ENCODE measurements at regions not wholly inside any gene's neighbourhood (a gene's known extent, or its start where the extent isn't known, plus 50 kb on each side); places are given as distances from the start of the nearest gene placed in this dataset.
"Not testable (repeated sequence)": the region's sequence is repeated elsewhere in the genome, so short reads cannot be mapped to it uniquely, and the experiment has no call there.

DNA sequence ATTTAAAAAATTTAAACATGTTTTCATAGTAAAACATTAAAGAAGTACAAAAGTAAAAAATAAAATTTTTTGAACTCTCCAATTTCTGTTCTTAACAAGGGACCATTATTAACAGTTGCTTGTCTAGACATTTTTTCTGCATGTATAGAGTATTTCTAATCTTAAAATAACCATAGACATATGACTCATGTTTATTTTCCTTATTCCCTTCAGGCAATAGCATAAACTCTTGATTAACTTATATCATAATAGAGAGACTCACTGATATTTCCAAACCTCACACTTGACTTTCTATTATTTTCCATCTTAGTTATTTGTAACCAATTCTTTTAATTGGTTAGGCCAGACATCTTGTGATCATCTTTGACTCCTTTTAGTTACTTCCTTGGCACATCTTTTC, 325.6 kb upstream of the SOX14 start:
- DNase-seq (ENCODE audit: low spot score): no peak

DNA sequence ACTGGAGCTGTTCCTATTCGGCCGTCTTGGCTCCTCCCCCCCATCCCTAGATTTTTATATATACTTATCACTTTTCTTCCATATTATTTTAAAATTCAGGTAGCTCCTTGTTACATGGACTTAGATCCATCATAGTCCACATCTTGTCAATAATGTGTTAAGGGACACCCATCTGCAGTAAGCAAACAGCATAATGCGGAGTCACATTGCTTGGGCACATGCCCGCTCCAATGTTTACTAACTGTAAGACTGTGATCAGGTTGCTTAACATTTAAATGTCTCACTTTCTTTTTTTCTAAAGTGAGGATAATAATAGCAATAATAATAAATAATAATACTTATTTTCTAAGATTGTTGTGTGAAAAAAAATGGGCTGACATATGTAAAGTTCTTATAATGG, 303.2 kb upstream of the SOX14 start:
- DNase-seq (ENCODE audit: low spot score): no peak

DNA sequence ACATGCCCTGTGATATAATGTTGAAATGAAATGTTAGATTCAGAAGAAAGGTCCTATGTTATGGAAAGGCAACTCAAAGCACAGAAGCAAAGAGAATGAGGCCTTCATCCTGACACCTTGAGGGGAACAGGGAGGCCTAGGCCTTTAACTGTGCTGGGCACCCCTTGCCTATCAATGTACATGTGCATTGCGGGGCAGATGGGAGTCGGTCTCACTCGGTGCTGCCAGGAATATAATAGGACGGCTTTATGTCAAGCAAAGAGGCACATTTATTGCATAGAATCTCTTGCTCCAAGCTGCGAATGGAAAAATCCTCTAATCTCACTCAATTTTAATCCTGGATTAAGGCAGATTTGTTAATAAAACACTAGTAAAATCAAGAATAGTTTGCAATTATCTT, 301.0 kb upstream of the SOX14 start:
- no peak for DNase-seq (ENCODE audit: low spot score)

DNA sequence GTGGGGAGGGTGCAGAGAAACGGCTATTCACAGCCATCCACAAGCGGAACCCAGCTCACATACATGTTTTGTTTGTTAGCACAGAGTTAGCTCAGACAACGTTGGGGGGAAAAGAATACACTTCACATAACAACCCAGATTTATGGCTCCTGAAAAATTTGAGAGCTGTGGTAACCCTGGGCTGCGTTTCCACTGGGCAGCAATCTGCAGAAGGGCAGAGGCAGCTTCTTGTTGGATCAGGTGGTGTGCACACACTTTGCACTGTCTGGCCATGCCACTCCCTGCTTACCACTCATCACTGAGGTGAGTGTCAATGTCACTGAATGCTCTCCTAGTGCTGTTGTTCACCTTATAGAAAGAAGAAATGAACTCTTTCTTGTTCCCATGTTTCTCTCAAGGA, 299.8 kb upstream of the SOX14 start:
- DNase-seq (ENCODE audit: low spot score): no peak

DNA sequence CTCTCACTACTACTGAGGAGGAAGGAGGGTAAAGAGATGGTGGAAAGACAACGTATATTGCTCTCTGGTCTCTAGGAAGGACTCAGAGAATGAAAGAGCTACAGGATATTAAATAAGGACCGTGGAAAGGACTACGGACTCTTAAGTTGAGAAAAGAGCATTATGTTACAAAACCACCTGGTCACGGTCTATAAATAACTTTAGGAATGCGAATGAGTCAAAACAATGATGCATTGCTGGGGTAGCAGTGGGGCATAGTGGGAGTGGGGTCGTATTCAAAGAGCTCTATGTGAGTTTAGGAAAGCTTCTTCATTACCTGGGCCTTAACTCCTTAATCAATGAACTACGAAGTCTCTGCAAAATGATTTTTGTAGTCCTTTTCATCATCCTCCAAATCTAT, 295.7 kb upstream of the SOX14 start:
- DNase-seq (ENCODE audit: low spot score): no peak

DNA sequence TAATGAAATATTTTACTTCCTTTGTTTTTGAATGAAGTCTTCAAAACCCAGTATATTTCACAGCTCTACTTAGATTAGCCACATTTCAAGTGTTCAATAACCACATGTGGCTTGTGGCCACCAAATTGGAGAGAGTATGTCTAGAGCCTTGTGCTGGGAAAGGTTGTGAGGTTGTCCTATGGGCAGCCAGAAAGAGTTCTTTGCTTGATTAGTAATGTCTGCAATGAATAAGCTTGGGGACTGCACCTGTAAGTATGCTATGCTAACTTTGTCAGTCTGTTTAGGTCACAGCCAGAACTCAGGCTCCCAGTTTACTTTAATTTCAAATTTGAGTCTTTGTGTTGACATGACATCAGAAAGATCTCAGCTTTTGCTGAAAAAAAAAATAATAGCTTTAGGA, 294.9 kb upstream of the SOX14 start:
- DNase-seq (ENCODE audit: low spot score): no peak

DNA sequence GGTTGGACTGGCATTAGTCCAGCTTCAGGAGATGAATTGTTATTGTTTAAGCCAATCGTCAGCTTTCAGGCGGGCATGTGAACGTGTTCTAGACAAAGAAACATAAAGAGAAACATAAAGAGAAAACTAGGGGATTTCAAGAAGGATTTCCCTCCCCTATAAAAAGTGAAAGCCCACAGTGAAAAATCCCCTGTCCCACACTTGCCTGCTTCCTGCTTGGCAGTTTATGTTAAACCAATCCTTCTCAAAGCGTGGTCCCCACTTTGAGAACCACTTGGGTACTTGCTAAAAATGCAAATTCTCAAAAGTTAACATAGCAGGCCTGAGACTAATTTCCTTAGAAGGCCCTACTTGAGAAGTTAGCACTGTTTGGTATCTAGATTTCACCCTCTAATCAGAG, 293.0 kb upstream of the SOX14 start:
- DNase-seq (ENCODE audit: low spot score): no peak

DNA sequence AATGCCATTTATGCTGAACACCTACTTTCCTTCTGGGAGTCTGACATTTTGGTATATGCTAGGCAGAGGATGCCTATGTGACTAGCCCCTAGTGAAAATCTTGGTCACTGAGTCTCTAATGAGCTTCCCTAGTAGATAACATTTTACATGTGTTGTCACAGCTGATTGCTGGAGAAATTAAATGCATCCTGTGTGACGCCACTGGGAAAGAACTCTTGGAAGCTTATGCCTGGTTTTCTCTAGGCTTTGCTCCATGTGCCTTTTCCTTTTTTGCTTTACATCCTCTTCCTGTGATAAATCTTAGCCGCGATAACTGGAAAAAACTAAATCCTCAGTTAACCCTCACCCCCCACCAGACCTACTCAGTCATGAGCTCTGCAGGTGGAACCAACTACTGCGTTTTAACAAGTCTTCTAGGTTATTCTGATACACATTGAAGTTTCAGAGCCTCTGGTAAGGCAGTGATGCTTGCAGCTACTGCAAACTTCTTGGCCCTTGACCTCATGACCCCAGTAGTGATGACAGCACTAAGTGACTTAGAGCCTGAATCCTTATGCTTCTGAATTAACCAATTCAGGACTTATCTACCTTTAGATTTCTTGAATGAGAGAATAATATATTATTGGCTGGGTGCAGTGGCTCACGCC, 292.4 kb upstream of the SOX14 start:
- no peak for DNase-seq (ENCODE audit: low spot score)

DNA sequence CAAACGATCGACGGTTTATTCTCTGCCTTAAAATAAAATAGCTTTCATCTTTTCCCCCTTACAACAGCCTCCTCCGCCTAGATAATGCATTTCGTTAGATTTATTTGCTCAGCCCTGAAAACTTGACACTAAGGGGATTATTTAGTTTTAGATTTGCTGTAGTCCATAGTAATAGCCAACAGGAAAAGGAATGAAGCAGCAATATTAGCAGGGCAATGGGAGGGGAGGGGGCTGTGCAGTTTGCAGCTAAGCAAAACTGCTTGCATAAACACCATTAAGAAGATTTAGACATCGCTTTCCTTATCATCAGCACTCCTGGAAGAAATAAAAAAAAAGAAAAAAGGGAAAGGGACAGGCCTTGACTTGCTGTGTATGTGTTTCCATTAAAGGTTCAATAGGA, 286.5 kb upstream of the SOX14 start:
- no peak for DNase-seq (ENCODE audit: low spot score)

DNA sequence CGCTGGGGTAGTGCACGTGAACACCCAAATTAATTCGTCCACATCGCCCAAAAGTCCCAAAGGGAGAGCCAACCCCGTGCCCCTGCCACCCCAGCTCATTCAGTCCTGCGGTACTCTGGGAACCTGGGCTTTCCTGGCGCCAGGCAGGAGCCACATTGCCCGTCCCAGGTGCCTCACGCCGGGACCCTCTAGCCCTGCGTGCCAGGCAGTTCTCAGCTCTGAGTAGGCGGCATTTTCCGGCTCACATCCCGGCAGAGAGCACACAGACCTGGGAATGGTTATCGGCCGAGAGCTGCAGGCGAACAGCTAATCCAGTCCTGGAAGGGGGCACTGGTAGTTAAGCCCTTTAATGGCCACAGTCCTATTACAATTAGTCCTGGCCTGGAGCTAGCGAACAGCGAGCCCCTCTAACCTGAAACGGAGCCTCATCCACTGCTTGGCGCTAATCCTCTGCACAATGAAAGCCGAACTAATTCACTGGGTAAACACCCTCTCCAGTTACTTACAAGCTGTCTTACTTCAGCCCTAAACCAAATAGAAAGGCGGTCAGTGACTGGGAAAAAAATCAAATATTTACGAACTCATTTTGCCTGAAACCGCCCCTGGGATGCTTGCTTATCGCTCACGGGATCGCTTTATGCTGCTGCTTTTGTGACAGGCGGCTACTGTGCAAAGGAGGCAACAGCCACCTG, 254.6 kb upstream of the SOX14 start:
- no peak for DNase-seq (ENCODE audit: low spot score)

DNA sequence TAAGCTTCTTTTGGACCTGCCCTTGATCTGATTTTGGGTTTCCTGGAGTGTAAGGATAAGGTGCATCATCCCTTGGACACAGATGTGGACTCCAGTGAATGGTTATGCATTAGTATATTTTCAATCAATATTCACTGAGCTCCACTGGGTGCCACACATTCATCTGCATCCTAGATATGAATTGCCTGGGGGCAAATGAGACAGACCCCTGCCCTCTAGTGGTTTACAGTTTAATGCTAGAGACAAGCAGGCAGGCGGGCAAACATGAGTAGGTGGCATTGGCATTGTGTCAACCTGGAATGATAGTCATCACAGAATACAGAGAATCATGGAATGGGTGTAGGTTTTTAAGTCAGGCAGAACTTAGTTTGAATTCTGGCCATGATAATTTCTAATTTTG, 252.5 kb upstream of the SOX14 start:
- peak; percentile 29 for DNase-seq (ENCODE audit: low spot score)

DNA sequence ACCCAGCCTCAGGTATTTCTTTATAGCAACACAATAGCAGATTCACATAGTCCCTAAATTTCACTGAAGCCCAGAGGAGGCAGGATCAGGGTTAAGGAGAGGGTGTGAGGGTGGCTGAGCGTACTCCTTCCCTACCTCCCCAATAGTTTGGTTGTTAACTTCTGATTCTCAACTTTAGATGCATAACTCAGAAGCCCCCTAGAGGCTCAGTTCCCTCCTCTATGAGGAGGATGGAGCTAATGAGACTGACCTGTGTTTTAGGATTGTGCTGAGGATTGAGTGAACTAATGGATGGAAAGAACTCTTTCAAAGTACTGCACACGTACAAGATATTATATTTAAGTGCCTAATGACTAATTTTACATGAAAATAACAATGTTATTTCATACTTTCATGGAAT, 249.3 kb upstream of the SOX14 start:
- DNase-seq (ENCODE audit: low spot score): no peak

DNA sequence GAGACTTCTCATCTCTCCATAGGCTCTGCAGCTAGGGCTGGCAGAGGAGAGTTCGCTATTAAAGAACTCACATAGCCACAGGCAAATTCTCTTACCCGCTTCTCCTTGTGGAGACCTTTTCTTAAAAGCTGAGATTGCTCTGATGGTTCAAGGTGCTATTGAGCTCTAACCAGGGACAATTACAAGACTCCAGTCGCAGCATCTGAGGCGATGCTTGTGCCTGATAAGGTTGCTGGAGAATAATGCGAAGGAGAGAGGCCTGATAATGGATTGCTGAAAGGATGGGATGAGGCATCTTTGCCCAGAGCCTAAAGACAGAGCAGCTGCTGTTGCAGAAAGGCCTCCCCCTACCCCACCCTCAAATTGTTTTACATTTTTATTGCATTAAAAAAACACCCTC, 244.5 kb upstream of the SOX14 start:
- DNase-seq (ENCODE audit: low spot score): no peak

DNA sequence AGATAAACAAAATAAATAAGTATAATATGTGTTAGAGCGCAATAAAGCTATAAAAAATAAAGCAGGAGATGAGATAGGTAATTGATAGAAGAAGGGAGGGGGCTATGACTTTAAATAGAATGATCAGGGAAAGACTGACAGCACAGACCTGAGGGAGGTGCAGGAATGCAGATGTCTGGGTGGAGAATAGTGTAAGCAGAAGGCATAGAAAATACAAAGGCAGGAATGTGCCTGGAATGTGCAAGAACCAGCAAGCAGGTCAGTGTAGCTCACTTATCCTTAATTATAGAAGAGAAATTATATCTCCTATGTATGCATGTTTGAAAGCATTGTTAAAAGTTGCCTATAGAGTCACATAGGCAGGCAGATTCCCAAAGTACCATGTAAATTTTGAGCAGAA, 239.4 kb upstream of the SOX14 start:
- DNase-seq (ENCODE audit: low spot score): no peak

DNA sequence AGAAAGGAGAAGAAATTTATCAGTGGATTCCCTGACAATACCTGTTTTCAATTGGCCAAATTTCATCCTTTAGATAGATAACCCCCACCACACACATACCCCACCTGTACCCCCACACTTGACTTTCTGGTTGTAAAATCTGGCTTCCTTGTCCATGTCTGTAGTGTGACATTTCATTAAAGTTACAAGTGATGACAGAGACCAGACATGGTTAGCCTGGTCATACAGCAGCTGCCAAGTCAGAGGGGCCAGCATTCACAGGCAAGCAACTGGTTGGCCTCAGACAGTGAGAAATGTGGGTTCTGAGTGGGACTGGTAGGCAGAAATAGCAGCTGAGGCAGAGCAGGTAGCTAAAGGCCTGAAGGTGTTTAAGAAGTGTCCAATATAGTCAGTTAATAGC, 238.6 kb upstream of the SOX14 start:
- DNase-seq (ENCODE audit: low spot score): no peak

DNA sequence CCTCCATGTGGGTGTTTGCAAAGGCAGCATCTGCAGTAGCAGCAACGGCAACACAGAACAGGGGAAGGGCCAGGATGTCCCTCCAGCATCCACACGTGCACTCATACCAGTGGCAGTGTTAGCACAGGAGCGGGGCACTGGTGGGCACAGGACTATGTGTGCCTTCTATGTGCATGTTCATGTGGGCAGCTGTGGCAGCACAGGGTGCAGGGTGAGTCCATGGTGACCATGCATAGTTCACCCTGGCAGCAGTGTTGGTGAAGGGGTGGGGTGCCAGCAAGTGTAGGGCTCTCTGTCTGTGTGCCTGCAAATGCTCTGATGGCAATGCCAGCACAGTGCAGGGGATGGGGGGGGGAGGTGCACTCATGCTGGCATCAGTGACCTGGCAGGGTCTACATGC, 222.1 kb upstream of the SOX14 start:
- no peak for DNase-seq (ENCODE audit: low spot score)

DNA sequence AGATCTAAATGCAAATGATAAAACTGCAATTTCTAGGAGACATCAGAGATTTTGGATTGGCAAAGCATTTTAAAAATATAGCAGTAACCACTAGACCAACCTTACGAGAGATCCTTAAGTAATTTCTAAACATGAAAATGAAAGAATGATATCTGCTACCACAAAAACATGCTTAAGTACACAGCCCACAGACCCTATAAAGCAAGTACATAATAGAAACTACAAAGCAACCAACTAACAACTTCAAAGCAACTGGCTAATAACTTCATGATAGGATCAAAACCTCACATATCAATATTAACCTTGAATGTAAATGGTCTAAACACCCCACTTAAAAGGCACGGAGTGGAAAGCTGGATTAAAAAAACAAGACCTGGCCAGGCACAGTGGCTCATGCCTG, 209.9 kb upstream of the SOX14 start:
- no peak for DNase-seq (ENCODE audit: low spot score)

DNA sequence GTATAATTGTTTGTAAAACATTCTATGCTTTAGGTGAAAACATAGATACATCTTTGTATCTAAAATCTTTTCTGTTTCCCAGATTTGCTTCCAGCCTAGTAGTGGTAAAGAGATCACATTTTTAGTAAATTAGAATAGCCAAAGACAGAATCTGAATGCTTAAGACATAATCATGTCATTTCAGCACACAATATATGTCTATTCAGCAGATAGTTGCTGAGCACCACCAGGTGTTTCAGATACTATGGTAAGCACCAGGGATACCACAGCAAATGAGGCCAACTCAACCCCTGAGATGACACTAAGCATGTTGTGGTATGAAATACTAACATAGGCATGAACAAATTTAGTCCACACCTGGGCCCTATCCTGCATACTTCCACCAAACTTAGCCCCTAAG, 195.2 kb upstream of the SOX14 start:
- no peak for DNase-seq (ENCODE audit: low spot score)

DNA sequence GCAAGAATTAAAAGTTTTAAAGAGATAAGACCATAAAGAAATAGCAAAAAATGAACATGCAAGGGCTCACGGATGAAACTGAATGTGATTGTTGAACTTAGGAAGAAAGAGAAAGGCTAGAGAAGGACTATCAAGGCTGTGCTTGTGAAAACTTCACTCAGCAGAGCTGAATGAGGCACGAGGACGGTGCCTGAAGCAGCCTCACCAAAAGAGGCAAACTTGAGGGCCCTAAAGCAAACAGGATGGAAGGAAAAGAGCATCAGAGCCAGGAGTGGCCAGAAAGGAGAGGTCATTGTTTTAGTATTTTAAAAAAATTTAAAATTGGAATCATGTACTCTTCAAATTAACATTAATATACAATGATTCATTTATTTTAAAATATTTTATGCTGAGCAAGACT, 191.2 kb upstream of the SOX14 start:
- no peak for DNase-seq (ENCODE audit: low spot score)

DNA sequence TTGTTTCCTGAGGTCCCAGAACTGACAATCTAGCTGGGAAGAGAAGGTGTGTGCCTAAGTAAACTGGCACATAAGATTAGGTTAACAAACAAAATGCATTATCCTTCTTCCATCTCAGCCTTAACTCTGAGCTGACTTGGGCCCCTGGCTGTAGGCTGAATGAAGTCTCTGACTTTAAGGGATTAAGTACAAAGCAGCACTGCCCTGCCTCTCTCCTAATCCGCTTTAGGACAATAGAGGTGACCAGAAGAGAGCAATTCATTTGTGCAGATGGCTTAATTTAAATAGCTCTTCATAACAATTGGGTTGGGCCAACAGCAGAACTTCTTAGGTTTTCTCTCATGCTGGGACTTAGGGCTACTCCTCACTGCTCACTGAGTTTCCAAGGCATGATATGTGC, 181.6 kb upstream of the SOX14 start:
- DNase-seq (ENCODE audit: low spot score): no peak

DNA sequence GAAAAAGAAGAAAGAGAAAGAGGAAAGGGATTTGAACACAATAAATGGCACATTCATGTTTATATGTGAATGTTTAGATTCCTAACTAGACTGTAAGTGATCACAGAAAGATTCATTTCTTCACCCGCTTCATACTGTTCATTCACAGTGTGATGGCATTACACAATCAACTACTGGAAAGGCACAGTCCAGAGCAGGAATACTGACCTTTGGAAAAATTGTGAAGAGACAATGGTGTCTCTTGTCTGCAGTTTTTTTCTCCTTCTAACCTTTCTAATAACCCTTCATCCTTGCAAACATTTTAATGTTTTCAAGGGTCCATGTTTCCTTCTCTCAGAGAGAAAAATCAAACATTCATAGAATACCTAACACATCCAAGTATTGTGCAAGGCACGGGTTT, 180.9 kb upstream of the SOX14 start:
- no peak for DNase-seq (ENCODE audit: low spot score)

DNA sequence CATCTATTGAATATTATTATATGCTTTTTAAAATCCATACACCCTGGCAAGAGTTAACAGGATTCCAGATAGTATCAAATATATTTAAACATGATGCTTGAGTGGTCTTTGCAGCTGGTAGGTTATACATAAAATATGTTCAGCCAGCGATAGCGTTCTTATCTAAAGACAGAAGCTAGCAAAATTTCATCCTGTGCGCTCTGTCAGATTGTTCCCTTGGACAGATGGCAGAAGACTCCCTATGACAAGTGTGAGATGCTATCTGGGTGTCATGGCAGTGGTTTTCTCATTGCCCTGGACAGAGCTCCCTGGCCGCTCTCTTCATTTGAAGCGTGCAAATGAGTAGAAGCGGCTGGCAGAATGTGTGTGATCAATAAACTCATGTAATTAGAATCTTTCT, 175.2 kb upstream of the SOX14 start:
- DNase-seq (ENCODE audit: low spot score): no peak

DNA sequence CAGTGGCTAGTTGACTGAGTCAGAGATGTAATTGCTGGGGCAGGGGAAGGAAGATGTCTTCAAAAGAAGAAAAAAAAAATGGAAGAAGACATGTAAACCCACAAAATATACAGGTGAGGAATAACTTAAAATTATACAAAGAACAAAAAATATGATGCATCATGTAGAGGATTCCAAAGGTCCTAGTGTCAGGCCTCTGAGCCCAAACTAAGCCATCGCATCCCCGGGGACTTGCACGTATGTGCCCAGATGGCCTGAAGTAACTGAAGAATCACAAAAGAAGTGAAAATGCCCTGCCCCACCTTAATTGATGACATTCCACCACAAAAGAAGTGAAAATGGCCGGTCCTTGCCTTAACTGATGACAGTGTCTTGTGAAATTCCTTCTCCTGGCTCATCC, 168.7 kb upstream of the SOX14 start:
- not testable (repeated sequence) for DNase-seq (ENCODE audit: low spot score)

DNA sequence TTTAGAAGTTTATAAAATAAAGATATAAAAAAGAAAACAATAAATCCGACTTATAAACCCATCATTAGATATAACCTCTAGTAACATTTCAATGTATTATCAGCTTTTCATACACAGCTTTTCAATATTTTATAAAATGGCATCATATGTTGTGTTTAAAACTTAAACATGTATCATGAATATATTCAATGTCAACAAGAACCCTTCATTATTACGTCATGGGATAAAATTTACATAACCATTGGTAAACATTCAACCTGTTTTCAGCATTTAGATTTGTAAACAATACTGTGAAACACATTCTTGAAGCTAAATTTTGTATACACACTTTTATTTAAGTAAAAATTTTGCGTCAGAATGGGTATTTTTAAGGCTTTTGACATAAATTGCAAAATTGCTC, 153.4 kb upstream of the SOX14 start:
- DNase-seq (ENCODE audit: low spot score): no peak

All from RKO (cell line).